Keratinocyte (primary cell): ENCODE measurements at regions not wholly inside any gene's neighbourhood (a gene's known extent, or its start where the extent isn't known, plus 50 kb on each side); places are given as distances from the start of the nearest gene placed in this dataset.

ENCODE experiments used
- DNase-seq: peaks from one replicate; pipeline ENCODE4 v3.0.0-alpha.2; 2011; ENCODE audit warnings: low read depth, missing footprints, low spot score
- FAIRE-seq: peaks from 2 replicates; lab custom pipeline; 2011; peaks lifted over from hg19 to GRCh38; lab: Jason Lieb, UNC
- H2AFZ ChIP-seq: 2 replicates; pipeline ENCODE4 v1.6.0; 2012; ENCODE audit warnings: low read length, control low read depth, inconsistent platforms; ENCODE audit not compliant: control insufficient read depth
- H3K27ac ChIP-seq: 2 replicates; pipeline ENCODE4 v1.5.1; 2011; ENCODE audit warnings: low read length; ENCODE audit not compliant: control insufficient read depth, insufficient read depth
- H3K27me3 ChIP-seq: 3 replicates; pipeline ENCODE4 v1.6.0; 2011; ENCODE audit warnings: low read length; ENCODE audit not compliant: control insufficient read depth, insufficient read depth; ENCODE audit errors: extremely low read depth
- H3K36me3 ChIP-seq, 2 experiments: 2 replicates in 1 of 2; 3 replicates in 1 of 2; pipeline ENCODE4 v1.5.1; 2011; ENCODE audit warnings: low read length in 2 of 2, mild to moderate bottlenecking in 1 of 2; ENCODE audit not compliant: control insufficient read depth in 2 of 2, insufficient read depth in 2 of 2; ENCODE audit errors: extremely low read depth in 1 of 2
- H3K4me1 ChIP-seq: 3 replicates; pipeline ENCODE4 v1.5.1; 2011; ENCODE audit warnings: low read length; ENCODE audit not compliant: control insufficient read depth, insufficient read depth; ENCODE audit errors: extremely low read depth
- H3K4me2 ChIP-seq: 3 replicates; pipeline ENCODE4 v1.6.0; 2011; ENCODE audit warnings: low read depth, low read length; ENCODE audit not compliant: control insufficient read depth, insufficient read depth; ENCODE audit errors: extremely low read depth
- H3K4me3 ChIP-seq, 3 experiments: fragments of 200-600 bp in 1 of 3; sonication (generic) in 1 of 3; 2 replicates in 2 of 3; 3 replicates in 1 of 3; pipeline ENCODE4 v1.5.1; 2011 to 2016; ENCODE audit warnings: low read length in 3 of 3, mild to moderate bottlenecking in 3 of 3, control low read depth in 2 of 3, inconsistent platforms in 1 of 3, low read depth in 1 of 3, mixed read lengths in 1 of 3, mixed run types in 1 of 3, moderate library complexity in 1 of 3; ENCODE audit not compliant: control insufficient read depth in 2 of 3, insufficient read depth in 2 of 3; ENCODE audit errors: extremely low read depth in 1 of 3
- H3K79me2 ChIP-seq: 2 replicates; pipeline ENCODE4 v1.6.0; 2012; ENCODE audit warnings: low read length; ENCODE audit not compliant: control insufficient read depth, insufficient read depth
- H3K9ac ChIP-seq: 3 replicates; pipeline ENCODE4 v1.6.0; 2011; ENCODE audit warnings: low read length; ENCODE audit not compliant: control insufficient read depth, insufficient read depth; ENCODE audit errors: extremely low read depth
- H3K9me1 ChIP-seq: 3 replicates; pipeline ENCODE4 v1.6.0; 2011; ENCODE audit warnings: low read length; ENCODE audit not compliant: control insufficient read depth, insufficient read depth; ENCODE audit errors: extremely low read depth
- H3K9me3 ChIP-seq: 2 replicates; pipeline ENCODE4 v1.5.1; 2012; ENCODE audit warnings: low read depth, low read length; ENCODE audit not compliant: control insufficient read depth
- H4K20me1 ChIP-seq: 3 replicates; pipeline ENCODE4 v1.6.0; 2011; ENCODE audit warnings: low read length; ENCODE audit not compliant: control insufficient read depth, insufficient read depth; ENCODE audit errors: extremely low read depth
- EZH2 ChIP-seq: IDR thresholded peaks from one replicate; pipeline ENCODE4 v1.6.1; 2012; ENCODE audit warnings: inconsistent platforms, mild to moderate bottlenecking, low read length, moderate library complexity
- dilution Hi-C: fragments of 300-500 bp; cut with MboI; formaldehyde crosslinking; loops from one replicate; pipeline ENCODE4 v1.7.0; 2020; ENCODE audit warnings: low sequenced_read_pairs; ENCODE audit not compliant: extremely low pct_ligation_motif_present
- TF ChIP-seq, protein P1 (sequence below), 3 experiments: IDR thresholded peaks in 1 of 3; conservative IDR thresholded peaks in 1 of 3; optimal IDR thresholded peaks in 1 of 3; 2 replicates in 2 of 3; 3 replicates in 1 of 3; pipeline versions ENCODE3 to v1.5.1; 2011; ENCODE audit warnings: low read length in 3 of 3, mild to moderate bottlenecking in 3 of 3, moderate library complexity in 2 of 3, control low read depth in 1 of 3, inconsistent platforms in 1 of 3; ENCODE audit not compliant: insufficient read depth in 2 of 3; ENCODE audit errors: extremely low read depth in 1 of 3

DNA sequence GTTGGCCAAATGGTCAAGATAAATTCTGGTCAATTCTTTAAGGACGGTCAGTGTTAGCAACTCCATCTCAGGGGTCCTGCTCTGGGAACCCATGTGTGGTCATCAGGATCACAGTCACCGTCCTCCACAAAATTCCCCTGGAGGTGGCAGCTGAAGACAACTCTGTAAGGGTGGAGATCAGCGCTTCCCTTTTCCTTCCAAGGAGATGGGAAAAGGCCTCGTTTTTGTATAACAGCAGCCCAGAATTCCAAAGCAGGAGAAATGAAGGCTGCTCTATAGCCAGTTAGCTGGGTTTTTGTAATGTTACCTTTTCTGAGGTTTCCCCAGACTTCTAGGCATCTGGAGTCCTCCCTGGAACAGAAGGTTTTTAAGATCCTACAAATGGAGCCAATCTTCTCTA is 334.8 kb downstream of the MYCN start:
- Histone ChIP-seq H2AFZ (no peak overlapping the region), H3K79me2 (no peaks in the 10 kb centered on the region), H3K27ac (no peak overlapping the region), H3K9ac (no peak overlapping the region), H4K20me1 (no peaks in the 10 kb centered on the region), H3K4me1 (no peaks in the 10 kb centered on the region), H3K9me1 (no peaks in the 10 kb centered on the region), H3K4me2 (no peak overlapping the region), H3K27me3 (no peaks in the 10 kb centered on the region), H3K9me3 (no peaks in the 10 kb centered on the region), H3K4me3 (no peak overlapping the region), H3K36me3 (no peaks in the 10 kb centered on the region)
- TF ChIP-seq, protein P1, sequence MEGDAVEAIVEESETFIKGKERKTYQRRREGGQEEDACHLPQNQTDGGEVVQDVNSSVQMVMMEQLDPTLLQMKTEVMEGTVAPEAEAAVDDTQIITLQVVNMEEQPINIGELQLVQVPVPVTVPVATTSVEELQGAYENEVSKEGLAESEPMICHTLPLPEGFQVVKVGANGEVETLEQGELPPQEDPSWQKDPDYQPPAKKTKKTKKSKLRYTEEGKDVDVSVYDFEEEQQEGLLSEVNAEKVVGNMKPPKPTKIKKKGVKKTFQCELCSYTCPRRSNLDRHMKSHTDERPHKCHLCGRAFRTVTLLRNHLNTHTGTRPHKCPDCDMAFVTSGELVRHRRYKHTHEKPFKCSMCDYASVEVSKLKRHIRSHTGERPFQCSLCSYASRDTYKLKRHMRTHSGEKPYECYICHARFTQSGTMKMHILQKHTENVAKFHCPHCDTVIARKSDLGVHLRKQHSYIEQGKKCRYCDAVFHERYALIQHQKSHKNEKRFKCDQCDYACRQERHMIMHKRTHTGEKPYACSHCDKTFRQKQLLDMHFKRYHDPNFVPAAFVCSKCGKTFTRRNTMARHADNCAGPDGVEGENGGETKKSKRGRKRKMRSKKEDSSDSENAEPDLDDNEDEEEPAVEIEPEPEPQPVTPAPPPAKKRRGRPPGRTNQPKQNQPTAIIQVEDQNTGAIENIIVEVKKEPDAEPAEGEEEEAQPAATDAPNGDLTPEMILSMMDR (optimal IDR thresholded peaks at IDR 0.05 in 1 of 3, IDR thresholded peaks at IDR 0.05 in 1 of 3, conservative IDR thresholded peaks at IDR 0.05 in 1 of 3; ENCODE audit: extremely low read depth in 1 of 3, insufficient read depth in 2 of 3, low read length in 3 of 3) = no peak
- TF ChIP-seq EZH2 = no peak
- FAIRE-seq (no peak), DNase-seq (no peak)
- dilution Hi-C loops = no loop called here

GRCh38 chr2:16273111-16273510 is 332.8 kb downstream of the MYCN start:
- Histone ChIP-seq H3K9ac (no peak overlapping the region), H3K4me2 (no peak overlapping the region), H3K4me1 (no peaks in the 10 kb centered on the region), H3K36me3 (no peaks in the 10 kb centered on the region), H2AFZ (no peak overlapping the region), H3K9me1 (no peaks in the 10 kb centered on the region), H3K4me3 (no peak overlapping the region), H4K20me1 (no peaks in the 10 kb centered on the region), H3K27me3 (no peaks in the 10 kb centered on the region), H3K9me3 (no peaks in the 10 kb centered on the region), H3K79me2 (no peaks in the 10 kb centered on the region), H3K27ac (no peak overlapping the region)
- FAIRE-seq (no peak), DNase-seq (no peak)
- dilution Hi-C loops = no loop called here
- no peak for TF ChIP-seq EZH2
- TF ChIP-seq, protein P1 (optimal IDR thresholded peaks at IDR 0.05 in 1 of 3, IDR thresholded peaks at IDR 0.05 in 1 of 3, conservative IDR thresholded peaks at IDR 0.05 in 1 of 3; ENCODE audit: extremely low read depth in 1 of 3, insufficient read depth in 2 of 3, low read length in 3 of 3) = no peak
